Umbilical cord (tissue), 1 donor: ENCODE measurements at regions not wholly inside any gene's neighbourhood (a gene's known extent, or its start where the extent isn't known, plus 50 kb on each side); places are given as distances from the start of the nearest gene placed in this dataset.

Experiments
- DNase-seq: peaks from one replicate; pipeline ENCODE4 v3.0.0-alpha.2; 2015; ENCODE audit warnings: low spot score

DNA sequence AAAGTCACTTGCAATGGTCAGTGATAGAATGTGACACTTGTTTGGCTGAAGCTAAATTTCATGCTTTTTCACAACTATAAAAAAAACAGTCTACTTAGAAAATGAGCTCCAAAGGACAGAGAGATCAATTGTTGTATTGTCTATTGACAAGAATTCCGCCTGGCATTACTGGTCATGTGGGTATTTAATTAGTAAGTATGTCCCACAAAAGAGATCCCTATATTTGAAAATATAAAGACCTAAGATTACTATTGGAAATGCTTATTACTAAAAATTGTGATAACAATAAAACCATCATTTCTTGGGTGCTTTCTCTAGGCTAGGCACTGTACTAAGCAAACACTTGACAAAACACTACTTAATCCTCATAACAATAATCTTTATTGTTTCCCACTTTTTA lies 745.2 kb upstream of the C9orf72 start:
- DNase-seq = no peak

DNA sequence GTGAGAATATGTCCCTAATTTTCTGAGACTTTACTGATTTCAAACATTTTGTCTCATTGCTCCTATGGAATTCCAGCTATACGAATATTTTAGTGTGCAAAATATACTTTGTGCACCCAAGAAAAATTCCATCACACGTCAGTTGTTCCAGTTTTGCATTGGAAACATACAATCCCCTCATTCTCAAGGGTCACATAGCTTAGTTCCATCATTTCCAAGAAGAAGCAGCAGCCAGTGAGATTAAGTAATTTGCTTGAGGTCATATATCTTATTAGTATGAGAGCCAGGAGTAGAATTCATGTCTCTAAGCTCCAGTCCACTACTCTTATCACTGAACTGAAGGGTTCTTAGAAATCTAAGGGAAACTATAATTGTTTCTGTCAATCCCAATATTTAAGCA lies 746.7 kb upstream of the C9orf72 start:
- DNase-seq = no peak

DNA sequence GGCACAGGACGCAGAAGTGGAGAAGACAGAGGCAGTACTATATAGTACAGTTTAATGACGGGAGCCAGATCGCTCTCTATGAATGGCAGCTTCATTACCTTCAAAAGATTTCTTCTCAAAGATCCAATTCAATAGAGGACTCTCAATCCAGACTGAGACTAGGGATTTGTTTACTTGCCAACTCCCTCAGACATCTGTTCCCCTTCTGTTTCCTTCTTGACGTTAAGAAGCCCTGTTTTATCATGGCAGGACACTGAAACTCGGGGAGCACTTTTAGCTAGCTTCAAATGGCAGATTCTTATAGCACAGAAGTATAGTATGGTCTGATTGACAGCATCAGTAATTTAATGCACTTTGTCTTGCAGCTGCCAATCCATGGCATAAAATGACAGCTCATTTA lies 747.3 kb upstream of the C9orf72 start:
- peak; percentile 22 for DNase-seq

DNA sequence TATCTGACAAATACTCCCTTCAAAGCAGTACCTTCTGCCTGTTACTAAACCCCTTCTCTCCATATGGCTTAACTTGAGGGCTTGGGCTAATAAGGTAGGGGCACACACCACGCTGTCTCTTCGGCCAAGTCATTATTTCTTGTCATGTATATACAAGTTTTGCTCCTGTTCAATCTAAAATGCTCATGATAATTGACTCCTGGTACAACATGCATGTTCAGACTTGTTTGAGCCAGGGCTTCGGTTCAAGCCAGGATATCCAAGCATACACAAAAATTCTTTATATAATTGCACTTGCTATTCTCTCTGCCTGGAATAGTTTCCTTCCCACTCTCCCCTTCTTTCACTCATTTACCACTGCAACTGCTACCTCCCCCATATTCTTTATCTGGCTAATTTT lies 756.0 kb upstream of the C9orf72 start:
- DNase-seq = no peak

DNA sequence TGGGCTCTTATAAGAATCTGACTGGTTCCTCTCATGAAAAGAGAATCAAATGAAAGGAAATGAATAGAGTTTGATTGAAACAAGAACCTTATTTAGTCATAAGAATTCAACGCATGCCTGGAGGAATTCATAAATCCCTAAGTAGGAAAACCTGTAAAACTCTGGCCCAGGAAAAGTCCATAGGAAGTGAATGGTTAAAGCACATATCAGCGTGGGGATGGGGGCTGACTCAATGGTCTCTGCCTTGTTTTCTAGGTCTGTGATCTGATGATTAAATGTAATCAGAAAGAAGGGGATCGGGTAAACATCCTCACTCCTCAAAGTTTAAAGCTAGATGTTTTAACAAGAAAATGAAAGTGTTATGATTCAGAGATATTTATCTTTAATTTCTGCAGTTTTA lies 759.4 kb upstream of the C9orf72 start:
- DNase-seq = no peak

DNA sequence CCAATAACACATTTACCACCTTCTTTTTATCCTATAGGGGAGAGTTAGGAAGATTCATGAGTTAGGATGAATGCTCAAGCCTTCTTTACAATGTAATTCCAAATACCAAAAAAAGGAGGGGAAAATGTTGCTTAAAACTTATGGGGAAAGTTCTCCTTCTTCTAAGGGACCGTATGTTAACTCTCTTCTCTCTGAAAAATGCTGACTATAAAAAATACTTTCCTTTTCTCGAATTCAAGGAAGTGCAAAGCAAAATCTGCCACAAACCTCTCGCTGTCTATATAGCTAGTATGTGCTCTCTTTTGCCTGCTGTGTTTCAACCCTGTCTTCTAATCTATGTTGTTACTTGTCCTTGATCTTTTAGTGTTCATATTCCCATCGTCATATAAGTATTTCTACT lies 768.6 kb upstream of the C9orf72 start:
- no peak for DNase-seq

DNA sequence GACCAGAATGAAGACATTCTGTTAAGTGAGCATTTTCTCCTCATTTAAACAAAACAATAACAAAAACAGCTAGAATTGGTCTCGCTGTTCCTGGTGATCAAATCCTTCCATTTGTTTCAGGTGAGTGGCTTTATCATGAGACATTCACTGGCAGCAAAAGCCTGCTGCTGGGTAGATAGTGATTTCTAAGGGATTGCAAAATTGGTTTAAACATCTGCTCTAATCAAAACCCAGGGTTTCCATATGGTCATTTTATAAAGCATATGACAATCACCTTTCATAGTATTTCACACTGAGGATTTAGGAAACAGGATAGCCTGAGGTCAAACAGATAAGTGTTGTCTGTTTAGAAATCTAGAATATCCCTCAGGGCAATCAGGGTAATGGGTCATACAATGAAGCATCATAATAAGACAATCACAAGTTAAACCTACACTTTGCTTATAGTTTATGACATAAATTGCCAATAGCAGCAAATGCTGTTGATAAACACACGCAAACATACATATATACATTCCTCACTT lies 769.6 kb upstream of the C9orf72 start:
- no peak for DNase-seq

DNA sequence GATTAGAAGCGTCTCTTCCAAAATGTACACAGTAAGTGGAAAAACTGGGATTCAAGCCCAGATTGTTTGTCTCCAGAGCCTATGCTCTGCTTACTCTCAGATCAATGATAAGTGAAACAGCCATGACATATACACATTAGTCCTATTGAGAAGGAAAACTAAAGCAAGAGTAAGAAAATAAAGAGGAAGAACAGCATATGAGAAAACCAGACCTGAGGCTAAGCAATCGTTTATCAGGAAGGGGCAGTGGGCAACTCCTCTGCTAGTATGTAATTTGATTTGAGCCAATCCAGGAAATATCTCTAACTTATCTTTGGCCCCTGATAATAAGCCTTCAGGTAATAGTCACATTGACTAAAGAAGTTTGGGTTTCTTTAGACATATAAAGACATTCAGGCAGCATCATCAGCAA lies 789.9 kb upstream of the C9orf72 start:
- peak; percentile 20 for DNase-seq

DNA sequence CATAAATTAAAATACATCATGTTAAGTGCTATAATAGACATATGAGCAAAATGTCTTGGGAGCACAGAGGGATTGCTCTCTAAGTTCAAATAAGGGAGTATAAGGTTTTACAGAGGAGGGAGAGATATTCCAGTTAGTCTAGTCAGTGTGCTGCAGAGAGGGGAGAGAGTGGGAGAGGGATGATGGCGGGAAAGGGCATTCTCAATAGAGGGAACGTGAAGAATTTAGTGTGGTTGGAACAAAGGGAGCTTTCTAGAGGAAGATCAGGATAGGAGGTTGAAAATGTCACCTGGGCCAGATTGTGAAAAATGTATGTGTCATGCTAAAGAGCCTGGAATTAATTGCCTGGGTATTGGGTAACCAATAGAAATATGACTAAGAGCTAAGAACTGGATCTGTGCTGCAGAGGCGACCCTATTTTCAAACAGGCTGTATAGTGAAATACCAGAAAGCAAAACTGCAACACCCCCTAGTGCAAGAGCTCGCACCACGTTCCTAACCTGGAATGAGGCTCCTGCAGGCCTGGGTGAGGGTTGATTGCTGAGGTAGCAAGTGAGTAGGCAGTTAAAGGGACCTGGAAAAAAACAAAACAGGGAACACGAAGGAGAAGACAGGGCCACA lies 791.8 kb upstream of the C9orf72 start:
- no peak for DNase-seq

DNA sequence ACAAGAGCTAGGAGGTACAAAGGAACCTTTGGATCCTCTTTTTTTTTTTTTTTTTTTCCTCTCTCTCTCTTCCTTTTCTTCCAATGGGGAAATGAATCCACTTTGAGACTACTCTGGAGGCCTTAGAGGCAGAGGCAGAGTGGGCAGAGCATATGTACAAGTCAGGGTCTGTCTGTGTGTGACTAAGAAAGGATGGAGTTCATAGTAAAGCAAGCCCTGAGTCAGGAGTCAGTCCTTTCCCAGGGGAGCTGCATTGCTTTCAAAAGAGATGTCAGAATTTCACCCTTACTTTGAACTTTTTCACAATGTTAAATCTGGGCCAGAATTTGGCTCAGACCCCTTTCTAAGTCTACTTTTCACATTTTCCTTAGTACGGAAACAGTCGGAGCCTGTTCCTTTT lies 792.4 kb upstream of the C9orf72 start:
- no peak for DNase-seq

DNA sequence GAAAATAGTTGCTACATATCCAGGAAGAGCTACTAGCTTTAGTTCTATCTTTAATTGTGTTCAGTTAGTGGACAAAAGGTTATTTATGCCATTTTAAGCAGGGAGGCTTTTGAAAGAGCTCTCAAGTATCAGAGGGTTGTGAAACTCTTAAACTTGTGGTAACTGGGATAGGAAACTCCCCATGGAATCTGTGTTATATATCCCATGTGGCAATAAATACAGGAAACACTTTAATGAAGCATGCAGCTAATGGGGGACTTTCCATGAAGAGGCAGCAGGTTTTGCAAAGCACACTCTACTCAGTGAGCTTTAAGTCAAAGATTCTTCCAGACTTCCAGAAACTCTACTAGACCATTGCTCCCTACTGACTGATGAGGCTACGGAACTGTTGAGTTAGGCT lies 805.0 kb upstream of the C9orf72 start:
- peak; percentile 40 for DNase-seq

DNA sequence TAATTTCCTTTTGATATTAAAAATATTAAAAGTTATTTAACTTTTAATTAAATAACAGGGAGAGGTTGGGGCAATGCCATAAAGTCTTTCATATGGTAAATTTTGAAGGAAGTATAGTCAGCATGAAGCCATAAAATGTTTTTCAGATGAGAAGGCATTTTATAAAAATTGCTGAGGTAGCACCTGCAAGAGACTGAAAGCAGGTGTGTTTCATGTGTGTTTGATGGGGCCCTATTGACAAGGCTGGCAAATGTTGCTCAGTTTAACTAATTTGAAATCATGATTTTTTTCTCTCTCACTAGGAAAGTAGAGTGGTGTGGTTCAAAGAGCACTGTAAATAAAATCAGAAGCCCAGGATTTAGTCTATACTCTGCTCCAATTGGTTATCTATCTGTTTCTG lies 805.8 kb upstream of the C9orf72 start:
- no peak for DNase-seq

DNA sequence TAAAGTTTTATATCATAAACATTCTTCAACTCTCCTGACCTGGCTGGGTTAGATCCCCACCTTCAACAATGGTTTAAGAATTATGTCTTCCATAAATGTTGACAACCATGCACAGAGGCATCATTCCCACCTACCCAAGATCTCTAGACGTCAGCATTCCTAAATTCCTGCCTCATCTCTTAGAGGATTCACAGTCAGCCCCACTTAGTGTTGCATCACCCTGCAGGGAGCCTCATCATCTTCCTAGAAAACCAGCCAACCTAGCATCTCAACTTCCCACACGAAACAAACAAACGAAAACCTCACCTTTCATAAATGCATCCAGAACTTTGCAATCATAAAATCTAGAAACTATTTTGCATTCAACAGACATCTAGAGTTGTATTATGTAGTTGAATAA lies 816.1 kb upstream of the C9orf72 start:
- DNase-seq = no peak

DNA sequence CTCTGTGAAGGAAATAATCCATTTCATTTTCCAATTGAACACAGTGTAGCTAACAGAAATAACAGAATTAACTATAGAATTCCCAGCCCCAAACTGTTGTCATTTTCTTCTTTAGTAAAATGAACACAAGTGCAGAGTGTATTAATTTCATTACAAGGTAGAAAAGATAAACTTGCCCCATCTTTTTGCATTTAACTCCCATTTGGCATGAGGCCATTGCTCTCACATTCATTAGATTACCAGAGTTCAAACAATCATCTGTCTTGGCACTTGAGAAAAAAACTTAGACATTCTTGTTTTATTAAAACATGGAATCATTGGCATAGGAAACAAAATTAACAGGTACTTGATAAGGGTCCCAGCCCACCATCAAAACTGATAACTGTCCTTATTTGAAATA lies 821.5 kb upstream of the C9orf72 start:
- no peak for DNase-seq

DNA sequence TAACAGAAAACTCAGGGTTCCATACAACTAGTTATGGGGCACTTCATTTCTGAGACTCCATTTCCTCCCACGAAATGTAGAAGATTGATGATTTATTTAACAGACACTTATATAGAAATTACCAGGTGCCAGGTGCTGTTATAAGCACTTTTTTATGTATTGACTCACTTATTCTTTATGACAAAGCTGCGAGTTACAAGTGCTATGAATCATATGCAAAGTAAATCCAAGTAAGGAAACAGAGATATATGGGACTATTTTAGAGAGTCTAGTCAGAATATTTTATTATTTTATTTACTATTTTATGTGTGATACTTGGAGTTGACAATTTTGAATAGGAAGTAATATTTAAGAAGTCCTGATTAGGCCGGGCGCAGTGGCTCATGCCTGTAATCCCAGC lies 822.8 kb upstream of the C9orf72 start:
- DNase-seq = no peak

DNA sequence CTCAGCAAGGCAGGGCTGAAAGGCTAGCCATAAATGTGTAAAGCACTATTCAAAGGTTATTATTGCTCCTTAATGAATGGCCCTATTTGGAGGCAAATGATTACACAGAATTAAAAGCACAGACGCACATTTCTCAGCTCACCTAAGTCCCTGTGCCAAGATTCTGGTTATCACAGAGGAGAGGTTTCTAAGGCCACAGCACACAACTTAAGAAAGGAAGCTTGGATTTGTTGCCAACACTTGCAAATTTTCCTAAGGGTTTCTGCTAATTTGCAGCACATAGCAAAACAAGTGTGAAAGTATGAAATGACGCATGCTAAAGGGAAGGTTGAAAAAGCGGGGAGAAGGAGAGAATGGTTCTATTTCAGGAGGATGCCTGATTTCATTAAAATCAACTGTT lies 834.1 kb upstream of the C9orf72 start:
- DNase-seq = peak; percentile 34

DNA sequence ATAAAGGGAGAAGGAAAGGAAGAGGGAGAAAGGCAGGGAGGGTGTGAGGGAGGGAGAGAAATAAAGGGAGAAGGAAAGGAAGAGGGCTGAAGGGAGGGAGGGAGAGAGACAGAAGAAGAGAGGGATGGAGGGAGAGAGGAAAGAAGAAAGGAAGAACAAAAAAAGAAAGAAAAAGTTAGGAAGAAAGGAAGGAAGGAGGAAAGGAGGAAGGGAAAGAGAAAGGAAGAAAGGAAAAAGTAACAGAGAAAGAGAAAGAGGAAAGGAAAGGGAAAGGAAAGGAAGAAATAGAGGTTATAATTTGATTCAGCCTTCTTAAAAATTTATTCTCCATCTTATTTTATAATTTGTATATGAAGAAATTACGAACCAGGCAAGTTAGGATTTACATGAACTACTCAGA lies 836.6 kb upstream of the C9orf72 start:
- DNase-seq = no peak

DNA sequence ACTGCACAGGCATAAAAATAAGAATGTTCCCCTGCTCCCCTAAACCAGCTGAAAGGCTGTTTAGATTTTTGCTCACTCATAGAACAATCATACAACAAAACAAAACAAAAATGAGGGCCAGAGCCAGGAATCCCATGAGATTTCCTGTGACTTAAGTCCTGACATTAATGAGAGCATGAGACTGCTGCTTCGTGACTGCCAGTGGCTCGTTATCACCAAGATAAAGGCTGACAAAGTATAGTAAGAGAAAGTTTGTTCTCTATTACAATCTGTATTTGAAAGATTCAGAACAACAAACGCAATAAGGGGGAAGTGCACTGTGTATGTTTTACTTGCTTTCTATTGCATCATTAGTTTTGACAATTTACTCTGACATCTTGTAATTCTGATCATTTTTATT lies 837.1 kb upstream of the C9orf72 start:
- DNase-seq = peak; percentile 18

DNA sequence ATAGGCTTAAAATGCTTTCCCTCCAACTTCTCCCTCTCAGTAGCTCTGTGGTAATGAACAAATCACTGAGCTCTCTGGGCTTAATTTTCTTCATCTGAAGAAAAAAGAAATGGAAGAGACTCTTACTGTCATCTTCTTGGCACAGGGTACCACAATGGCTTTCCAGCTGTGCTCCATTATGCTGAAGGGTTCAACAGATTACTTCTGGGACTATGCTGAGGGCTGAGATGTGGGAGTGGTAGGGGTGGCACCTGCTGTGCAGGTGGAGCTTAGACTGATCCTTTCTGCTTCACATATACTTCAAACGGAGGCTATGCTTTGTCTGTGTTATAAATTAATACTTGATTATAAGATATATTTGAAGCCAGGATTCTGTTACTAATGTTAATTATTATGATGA lies 840.2 kb upstream of the C9orf72 start:
- no peak for DNase-seq

DNA sequence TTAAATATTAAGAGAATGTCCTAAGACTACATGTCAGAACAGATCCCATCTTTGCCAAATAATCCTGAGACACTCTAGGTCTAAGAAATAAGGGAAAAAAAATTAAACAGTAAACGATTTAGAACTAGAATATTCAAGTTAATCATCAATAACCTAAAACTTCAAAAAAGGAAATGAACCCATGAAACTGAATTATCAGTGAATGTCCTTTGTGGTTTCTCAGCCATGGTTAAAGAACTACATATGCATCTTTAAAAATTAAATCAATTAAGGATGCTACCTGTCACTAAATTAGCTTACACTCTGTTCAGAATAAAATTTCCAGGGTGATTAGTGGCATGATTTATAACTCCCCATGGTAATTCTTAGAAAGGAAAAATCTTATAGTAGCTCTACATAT lies 850.0 kb upstream of the C9orf72 start:
- DNase-seq = no peak

DNA sequence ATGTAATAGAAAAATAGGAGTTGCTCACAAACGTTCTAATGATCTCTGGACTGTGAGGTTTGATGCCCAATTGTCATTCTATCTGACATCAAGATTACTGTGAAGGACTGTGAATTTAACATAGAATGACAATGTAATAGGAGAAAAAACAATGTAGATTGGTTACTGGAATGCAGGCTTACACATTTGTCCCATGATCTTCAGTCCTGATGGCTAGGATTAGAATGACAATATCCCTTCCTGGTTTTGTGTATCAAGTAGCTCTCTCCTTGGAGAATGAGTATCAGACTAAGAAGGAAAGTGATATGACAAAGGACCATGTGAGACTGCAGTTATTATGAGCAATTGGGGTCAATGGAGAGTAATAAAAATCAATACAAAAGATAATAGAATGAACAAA lies 862.2 kb upstream of the C9orf72 start:
- DNase-seq = no peak

DNA sequence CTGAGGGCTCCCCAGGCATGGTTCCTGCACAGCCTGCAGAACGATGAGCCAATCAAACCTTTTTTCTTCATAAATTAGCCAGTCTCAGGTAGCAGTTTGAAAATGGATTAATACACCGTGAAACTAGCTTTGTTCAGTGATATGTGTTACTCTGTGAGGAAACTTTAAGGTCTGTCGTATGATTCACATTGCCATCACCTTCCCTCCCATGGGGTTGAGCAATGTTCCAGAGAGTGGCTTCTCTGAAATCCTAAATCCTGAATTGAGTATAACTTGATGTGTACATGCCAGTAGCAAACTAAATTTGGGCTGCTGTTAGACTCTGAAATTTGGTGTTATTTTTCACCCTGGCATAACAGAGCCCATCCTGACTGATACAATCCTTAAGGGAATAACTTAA lies 866.4 kb upstream of the C9orf72 start:
- DNase-seq = no peak

DNA sequence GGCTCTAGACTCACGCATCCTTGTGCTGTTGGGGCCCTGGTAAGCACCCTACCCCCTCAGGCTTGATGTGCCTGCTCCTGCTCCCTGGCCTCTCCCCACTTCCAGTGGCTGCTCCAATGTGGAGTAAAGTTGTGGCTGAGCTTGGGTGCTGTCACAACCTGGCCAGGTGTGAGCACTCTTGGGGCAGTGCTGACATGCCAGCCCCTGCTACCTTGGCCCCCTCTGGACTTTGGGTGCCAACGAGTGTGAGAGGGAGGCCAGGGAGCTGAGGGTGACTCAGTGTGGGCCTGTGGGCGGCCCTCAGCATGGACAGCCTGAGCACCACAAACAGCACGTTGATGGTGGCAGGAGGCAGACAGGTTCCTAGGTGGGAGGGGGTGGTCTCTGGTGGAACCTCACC lies 870.2 kb upstream of the C9orf72 start:
- DNase-seq = no peak

DNA sequence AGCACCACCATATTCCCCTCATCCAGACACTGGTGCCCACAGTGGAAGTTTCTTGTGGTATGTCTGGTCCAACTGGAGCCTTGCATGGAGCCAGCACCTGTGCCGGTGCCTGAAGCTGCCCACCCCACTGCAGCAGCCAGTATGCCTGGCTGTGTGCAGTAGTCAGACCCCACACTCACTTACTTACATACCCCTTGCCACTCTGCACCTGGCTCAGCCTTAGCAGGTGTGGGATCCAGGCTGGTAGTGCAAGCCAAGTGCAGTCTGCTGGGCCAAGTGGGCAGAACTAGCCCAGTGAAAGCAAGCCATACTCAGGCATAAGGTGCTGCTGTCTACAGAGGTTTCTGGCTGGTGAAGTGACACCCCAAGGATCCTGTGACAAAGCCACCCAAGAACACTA lies 871.4 kb upstream of the C9orf72 start:
- DNase-seq = no peak
